ENCODE measurements at regions not wholly inside any gene's neighbourhood (a gene's known extent, or its start where the extent isn't known, plus 50 kb on each side); places are given as distances from the start of the nearest gene placed in this dataset.

DNA sequence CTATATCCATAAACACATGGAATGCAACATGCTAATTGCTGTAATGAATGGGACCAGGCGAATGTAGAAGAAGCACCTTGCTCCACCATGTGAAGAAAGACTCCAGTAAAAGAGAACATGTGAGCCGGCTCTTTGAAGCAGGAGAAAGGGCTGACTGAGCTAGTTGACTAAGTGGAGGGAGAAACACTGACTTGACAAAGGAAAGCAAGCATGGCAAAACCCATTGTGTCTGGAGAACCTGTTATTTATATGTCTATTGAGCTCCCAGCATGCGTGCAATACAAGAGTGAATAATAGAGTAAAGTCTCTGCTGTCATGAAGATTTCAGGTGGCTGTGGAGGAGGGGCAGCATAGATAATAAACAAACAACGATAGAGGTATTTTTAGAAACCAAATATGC lies 559.9 kb downstream of the RAB28 start:
- Histone ChIP-seq H2BK5ac (ENCODE audit: low read depth, low read length, poor library complexity, severe bottlenecking) (no peak overlapping the region), H3K18ac (ENCODE audit: low read depth, low read length) (no peak overlapping the region), H3K4me3 (ENCODE audit: insufficient read depth, low read depth, low read length) (no peak overlapping the region), H4K20me1 (ENCODE audit: insufficient read depth, low read length) (no peaks in the 10 kb centered on the region), H3K4ac (ENCODE audit: low read depth, low read length) (no peak overlapping the region), H3K4me2 (ENCODE audit: low read depth, low read length) (no peak overlapping the region), H3K23ac (ENCODE audit: low read depth, low read length) (no peak overlapping the region), H3K9ac (ENCODE audit: low read depth, low read length) (no peak overlapping the region), H2AFZ (replicated peaks; ENCODE audit: low read length, poor library complexity) (no peak overlapping the region), H3K27me3 (ENCODE audit: control insufficient read depth, insufficient read depth, low read length) (no peaks in the 10 kb centered on the region), H2BK120ac (ENCODE audit: low read depth, low read length) (no peak overlapping the region), H2BK20ac (ENCODE audit: low read depth, low read length) (no peak overlapping the region), H3K27ac (ENCODE audit: insufficient read depth, low read length) (no peak overlapping the region), H4K8ac (ENCODE audit: low read depth in 2 of 2, low read length in 2 of 2) (no peak overlapping the region), H4K5ac (ENCODE audit: low read depth, low read length) (no peak overlapping the region), H2AK5ac (ENCODE audit: low read depth, low read length) (no peak overlapping the region), H3K9me3 (ENCODE audit: control insufficient read depth, insufficient read depth, low read length) (peaks cover 7% of the 10 kb centered on the region), H3K4me1 (ENCODE audit: control insufficient read depth, insufficient read depth, low read length) (no peaks in the 10 kb centered on the region), H3K56ac (ENCODE audit: extremely low read depth, insufficient read depth, low read length) (no peak overlapping the region), H3K14ac (replicated peaks; ENCODE audit: low read depth, low read length) (no peak overlapping the region), H2AK9ac (replicated peaks; ENCODE audit: low read depth, low read length, poor library complexity) (no peak overlapping the region), H3K36me3 (ENCODE audit: control insufficient read depth, insufficient read depth, low read length) (no peaks in the 10 kb centered on the region), H4K91ac (ENCODE audit: insufficient read depth, low read depth, low read length) (no peak overlapping the region), H2BK15ac (ENCODE audit: low read depth, low read length) (no peak overlapping the region), H3K9me1 (ENCODE audit: insufficient read depth, low read length) (no peaks in the 10 kb centered on the region), H3K79me1 (ENCODE audit: low read depth in 1 of 2, low read length in 2 of 2) (no peaks in the 10 kb centered on the region)
- ChIA-PET CTCF (no interaction called here), POLR2A (ENCODE audit: unreplicated experiment) (no interaction called here)
- 59% methylated on average over 2 of the region's 4 CpGs; no CpG with 5 or more reads in 1 of the 2 experiments for WGBS, 2 experiments (ENCODE audit: extremely low coverage in 2 of 2, insufficient read length in 1 of 2)
- intact Hi-C loops (cut with micrococcal nuclease) (no loop called here), in situ Hi-C loops (cut with MboI; ENCODE audit: low sequenced_read_pairs) (no loop called here), dilution Hi-C loops (cut with HindIII; ENCODE audit: low sequenced_read_pairs, unreplicated experiment) (no loop called here)
- TF ChIP-seq RCOR1 (IDR thresholded peaks at IDR 0.05; ENCODE audit: insufficient replicate concordance, low read length) (no peak), RAD21 (IDR thresholded peaks at IDR 0.05; ENCODE audit: low read length) (no peak)
- ATAC-seq (ENCODE audit: low read depth) (no peak), DNase-seq (no peak)
- BruUV-seq (replicated peaks), result no TSS peak
